ENCODE measurements at regions not wholly inside any gene's neighbourhood (a gene's known extent, or its start where the extent isn't known, plus 50 kb on each side); places are given as distances from the start of the nearest gene placed in this dataset.

GRCh38 chr4:14792702-14793227 is 209.5 kb upstream of the CPEB2 start:
- no peak overlapping the region for H3K27ac Mint-ChIP-seq
- Histone ChIP-seq H3K23me2 (ENCODE audit: insufficient read length, low read depth, low read length, poor library complexity, severe bottlenecking) (no peaks in the 10 kb centered on the region), H3T11ph (ENCODE audit: low read length) (no peak overlapping the region), H3K23ac (ENCODE audit: insufficient read length, low read depth, low read length) (no peak overlapping the region), H3K56ac (ENCODE audit: insufficient read length, low read depth, low read length) (no peak overlapping the region), H3K4ac (ENCODE audit: low read depth, low read length) (no peak overlapping the region), H3K27ac (ENCODE audit: insufficient read length, low read depth, low read length) (no peak overlapping the region), H3K4me2 (ENCODE audit: insufficient read depth, insufficient read length, low read length) (no peak overlapping the region), H4K8ac (replicated peaks; ENCODE audit: insufficient read length, low read depth, low read length) (no peak overlapping the region), H2BK120ac (ENCODE audit: low read depth, low read length, poor library complexity, severe bottlenecking) (no peak overlapping the region), H3K18ac (ENCODE audit: insufficient read length, low read depth, low read length) (no peak overlapping the region), H2BK12ac (ENCODE audit: insufficient read length, low read depth, low read length) (no peak overlapping the region), H3K9me3 (ENCODE audit: control insufficient read depth, low read depth, low read length) (no peaks in the 10 kb centered on the region), H4K5ac (ENCODE audit: insufficient read length, low read depth, low read length) (no peak overlapping the region), H2AK5ac (ENCODE audit: insufficient read length, low read length) (no peak overlapping the region), H2AFZ (ENCODE audit: low read length) (no peak overlapping the region), H4K20me1 (ENCODE audit: control insufficient read depth, insufficient read depth, insufficient read length) (no peaks in the 10 kb centered on the region), H3K79me1 (ENCODE audit: insufficient read depth, low read depth, low read length, poor library complexity, severe bottlenecking) (no peaks in the 10 kb centered on the region), H3K9ac (ENCODE audit: extremely low read depth, insufficient read length, low read length) (no peak overlapping the region), H2BK15ac (ENCODE audit: low read depth, low read length) (no peak overlapping the region), H4K91ac (ENCODE audit: insufficient read length, low read depth, low read length) (no peak overlapping the region), H3K4me1 (ENCODE audit: insufficient read depth, low read length) (no peaks in the 10 kb centered on the region; the same call in 1 of the 2 replicates), H3K27me3 (ENCODE audit: insufficient read depth, low read length) (no peaks in the 10 kb centered on the region), H3K79me2 (ENCODE audit: insufficient read depth, low read length) (no peaks in the 10 kb centered on the region), H3K14ac (ENCODE audit: insufficient read depth, low read length) (no peak overlapping the region), H2BK20ac (ENCODE audit: low read depth, low read length, poor library complexity, severe bottlenecking) (no peak overlapping the region), H2BK5ac (ENCODE audit: insufficient read length, low read length) (no peak overlapping the region)
- no peak overlapping the region for H3K4me3 Mint-ChIP-seq
- H3K4me1 Mint-ChIP-seq: peaks cover 11 to 12% of the 10 kb centered on the region in 2 experiments
- peaks cover 60 to 62% of the 10 kb centered on the region in 2 experiments for H3K9me3 Mint-ChIP-seq
- no peak for DNase-seq
- TF ChIP-seq, protein P1, sequence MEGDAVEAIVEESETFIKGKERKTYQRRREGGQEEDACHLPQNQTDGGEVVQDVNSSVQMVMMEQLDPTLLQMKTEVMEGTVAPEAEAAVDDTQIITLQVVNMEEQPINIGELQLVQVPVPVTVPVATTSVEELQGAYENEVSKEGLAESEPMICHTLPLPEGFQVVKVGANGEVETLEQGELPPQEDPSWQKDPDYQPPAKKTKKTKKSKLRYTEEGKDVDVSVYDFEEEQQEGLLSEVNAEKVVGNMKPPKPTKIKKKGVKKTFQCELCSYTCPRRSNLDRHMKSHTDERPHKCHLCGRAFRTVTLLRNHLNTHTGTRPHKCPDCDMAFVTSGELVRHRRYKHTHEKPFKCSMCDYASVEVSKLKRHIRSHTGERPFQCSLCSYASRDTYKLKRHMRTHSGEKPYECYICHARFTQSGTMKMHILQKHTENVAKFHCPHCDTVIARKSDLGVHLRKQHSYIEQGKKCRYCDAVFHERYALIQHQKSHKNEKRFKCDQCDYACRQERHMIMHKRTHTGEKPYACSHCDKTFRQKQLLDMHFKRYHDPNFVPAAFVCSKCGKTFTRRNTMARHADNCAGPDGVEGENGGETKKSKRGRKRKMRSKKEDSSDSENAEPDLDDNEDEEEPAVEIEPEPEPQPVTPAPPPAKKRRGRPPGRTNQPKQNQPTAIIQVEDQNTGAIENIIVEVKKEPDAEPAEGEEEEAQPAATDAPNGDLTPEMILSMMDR (conservative IDR thresholded peaks at IDR 0.05): no peak
- H3K36me3 Mint-ChIP-seq (ENCODE audit: insufficient read depth in 1 of 3, low read depth in 3 of 3): peaks cover 3 to 53% (median 16%) of the 10 kb centered on the region in 3 experiments; a peak in 6 of 7 replicates
- H3K27me3 Mint-ChIP-seq (ENCODE audit: low read depth): no peaks in the 10 kb centered on the region

All from H9 (cell line).